NT2/D1 (cell line): ENCODE measurements at regions not wholly inside any gene's neighbourhood (a gene's known extent, or its start where the extent isn't known, plus 50 kb on each side); places are given as distances from the start of the nearest gene placed in this dataset.

Experiments used
- SUZ12 ChIP-seq: IDR thresholded peaks from 2 replicates; pipeline ENCODE4 v1.6.1; 2011; ENCODE audit not compliant: insufficient read length, insufficient read depth; ENCODE audit errors: extremely low read depth
- YY1 ChIP-seq: IDR thresholded peaks from 2 replicates; pipeline ENCODE4 v1.6.1; 2011; ENCODE audit not compliant: insufficient read length, insufficient read depth
- ZNF274 ChIP-seq: IDR thresholded peaks from 2 replicates; pipeline ENCODE4 v1.6.1; 2011; ENCODE audit warnings: mild to moderate bottlenecking, low read depth, low read length

DNA sequence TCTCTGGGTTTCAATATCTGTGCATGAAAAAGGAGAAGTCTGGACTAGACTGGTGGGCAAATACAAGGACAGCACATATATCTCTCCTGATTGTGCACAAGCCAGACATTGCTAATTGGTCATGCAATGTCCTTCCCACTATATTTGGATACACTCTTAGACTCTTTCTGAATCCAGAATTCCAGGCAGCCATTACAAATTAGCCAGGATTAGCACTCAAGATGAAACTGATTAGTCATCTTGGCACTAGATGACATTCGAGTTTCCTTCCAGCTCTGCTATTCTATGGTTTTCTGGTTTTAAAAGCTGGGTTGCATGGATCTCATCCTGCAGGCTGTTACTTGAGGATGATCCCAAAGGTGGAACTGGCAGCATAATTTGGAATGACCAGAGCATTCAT, 73.2 kb downstream of the SCP2D1 start:
- TF ChIP-seq SUZ12 = no peak
- no peak for TF ChIP-seq ZNF274
- no peak for TF ChIP-seq YY1
